Heart right ventricle (tissue), 16 donors: ENCODE measurements at regions not wholly inside any gene's neighbourhood (a gene's known extent, or its start where the extent isn't known, plus 50 kb on each side); places are given as distances from the start of the nearest gene placed in this dataset.

ENCODE experiments used
- ATAC-seq, 8 donors: fragments of 200-7000 bp; cut with Tn5 transposase; one replicate each; pipeline ENCODE4 v1.9.1; 2020; ENCODE audit warnings: mild to moderate bottlenecking in 8 of 8, moderate library complexity in 8 of 8, moderate number of reproducible peaks in 1 of 8
- DNase-seq, 2 donors: peaks; one replicate each; pipeline ENCODE4 v3.0.0-alpha.2; 2020
- H3K27ac ChIP-seq, 10 donors: fragments of 200-600 bp; sonication (generic) in 2 of 10; one replicate each; pipeline versions ENCODE4 v1.5.0 to v1.8.0; 2020 to 2022; ENCODE audit warnings: mild to moderate bottlenecking in 3 of 10
- H3K27me3 ChIP-seq, 7 donors: fragments of 200-600 bp; one replicate each; pipeline ENCODE4 v1.8.0; 2021 to 2022; ENCODE audit warnings: mild to moderate bottlenecking in 2 of 7
- H3K36me3 ChIP-seq, 9 donors: fragments of 200-600 bp; sonication (generic) in 1 of 9; one replicate each; pipeline versions ENCODE4 v1.5.0 to v1.8.0; 2020 to 2022; ENCODE audit warnings: mild to moderate bottlenecking in 2 of 9
- H3K4me1 ChIP-seq, 9 donors: fragments of 200-600 bp; sonication (generic) in 1 of 9; one replicate each; pipeline versions ENCODE4 v1.5.0 to v1.8.0; 2020 to 2022; ENCODE audit warnings: mild to moderate bottlenecking in 4 of 9
- H3K4me3 ChIP-seq, 10 donors: fragments of 200-600 bp; sonication (generic) in 2 of 10; one replicate each; pipeline versions ENCODE4 v1.5.0 to v1.8.0; 2020 to 2022; ENCODE audit warnings: mild to moderate bottlenecking in 7 of 10, moderate library complexity in 2 of 10
- H3K9me3 ChIP-seq, 11 donors: fragments of 200-600 bp in 10 of 11; sonication (generic) in 2 of 11; one replicate each; pipeline versions ENCODE4 v1.5.0 to v1.8.0; 2013 to 2022; ENCODE audit warnings: mild to moderate bottlenecking in 2 of 11, control low read depth in 1 of 11, moderate library complexity in 1 of 11
- WGBS, 2 donors: extraction: QIAGEN DNeasy Blood & Tissue Kit; methylation state at CpG; one replicate each; pipeline ENCODE4 v1.1.7; 2013; ENCODE audit warnings: inconsistent platforms in 1 of 2; 5-methylcytosine and 5-hydroxymethylcytosine counted together
- intact Hi-C, 10 donors: fragments of 100-400 bp; cut with DNase I; formaldehyde crosslinking; loops; one replicate each; pipeline versions ENCODE4 v1.11.1 to v1.14.2; 2022
- TF ChIP-seq, protein P1 (sequence below), 9 donors: fragments of 200-600 bp; sonication (generic) in 2 of 9; IDR thresholded peaks; one replicate each; pipeline versions ENCODE4 v1.5.0 to v1.8.0; 2021 to 2022; ENCODE audit warnings: antibody characterized with exemption in 9 of 9, mild to moderate bottlenecking in 5 of 9, moderate library complexity in 1 of 9
- donor health status: Arrhythmogenic right ventricular cardiomyopathy.
- donor health status: ischemic (EF 13 %, LVEDD 7.1; RV severe dilation, severe dysfunction).
- donor health status: healthy with polysubstance abuse.
- donor health status: DM: no; HTN: yes; CAD: no.
- donor health status: DM: no; HTN: no; CAD: no.
- donor health status: ischemic (EF 25% LVEDD 6.9; RV normal size, moderate dysfunction).
- donor health status: ischemic (EF 25% LVEDD 5.7; RV mildly dilated, moderate dysfunction).
- donor health status: healthy.
- donor health status: DM: yes; HTN: yes; CAD: no.
- donor health status: Ischemic cardiomyopathy.
- donor health status: ischemic (EF 35%, LVEDD 5.7; RV mildly dilated, moderate dysfunction).
- donor health status: nonischemic (EF 11% LVEDD 7.7; RV severe dilation, severe dysfunction).
- donor health status: DM: yes; HTN: yes; CAD: no.
- donor health status: PGD.
- donor health status: ischemic (EF 29% LVEDD 5.4; RV normal size, mild dysfunction).
- donor health status: nonischemic (EF 23%, LVEDD 6.1; RV moderate dilation, normal function).

DNA sequence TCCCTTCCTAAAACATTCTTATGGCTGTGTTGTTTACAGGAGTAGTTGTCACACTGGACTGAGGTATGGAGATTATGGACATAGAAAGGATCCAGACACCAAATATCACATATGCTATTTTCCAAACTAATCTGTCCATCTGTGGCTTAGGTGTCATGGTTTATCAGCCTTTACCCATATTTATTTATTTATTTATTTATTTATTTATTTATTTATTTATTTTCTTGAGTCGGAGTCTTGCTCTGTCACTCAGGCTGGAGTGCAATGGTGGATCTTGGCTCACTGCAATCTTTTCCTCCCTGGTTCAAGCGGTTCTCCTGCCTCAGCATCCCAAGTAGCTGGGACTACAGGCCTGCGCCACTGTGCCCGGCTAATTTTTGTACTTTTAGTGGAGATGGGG is 1103.1 kb downstream of the MAT2B start:
- Histone ChIP-seq H3K27me3 (no peaks in the 10 kb centered on the region), H3K27ac (no peak overlapping the region), H3K4me3 (no peak overlapping the region), H3K4me1 (no peaks in the 10 kb centered on the region), H3K36me3 (no peaks in the 10 kb centered on the region), H3K9me3 (peaks cover 0 to 6% (median 0%) of the 10 kb centered on the region in 11 donors)
- ATAC-seq (no peak), DNase-seq (no peak)
- intact Hi-C loops: no loop called here
- 94 to 95% methylated on average over 4 of the region's 4 CpGs for WGBS, 2 donors
- TF ChIP-seq, protein P1, sequence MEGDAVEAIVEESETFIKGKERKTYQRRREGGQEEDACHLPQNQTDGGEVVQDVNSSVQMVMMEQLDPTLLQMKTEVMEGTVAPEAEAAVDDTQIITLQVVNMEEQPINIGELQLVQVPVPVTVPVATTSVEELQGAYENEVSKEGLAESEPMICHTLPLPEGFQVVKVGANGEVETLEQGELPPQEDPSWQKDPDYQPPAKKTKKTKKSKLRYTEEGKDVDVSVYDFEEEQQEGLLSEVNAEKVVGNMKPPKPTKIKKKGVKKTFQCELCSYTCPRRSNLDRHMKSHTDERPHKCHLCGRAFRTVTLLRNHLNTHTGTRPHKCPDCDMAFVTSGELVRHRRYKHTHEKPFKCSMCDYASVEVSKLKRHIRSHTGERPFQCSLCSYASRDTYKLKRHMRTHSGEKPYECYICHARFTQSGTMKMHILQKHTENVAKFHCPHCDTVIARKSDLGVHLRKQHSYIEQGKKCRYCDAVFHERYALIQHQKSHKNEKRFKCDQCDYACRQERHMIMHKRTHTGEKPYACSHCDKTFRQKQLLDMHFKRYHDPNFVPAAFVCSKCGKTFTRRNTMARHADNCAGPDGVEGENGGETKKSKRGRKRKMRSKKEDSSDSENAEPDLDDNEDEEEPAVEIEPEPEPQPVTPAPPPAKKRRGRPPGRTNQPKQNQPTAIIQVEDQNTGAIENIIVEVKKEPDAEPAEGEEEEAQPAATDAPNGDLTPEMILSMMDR (IDR thresholded peaks at IDR 0.05): no peak

DNA sequence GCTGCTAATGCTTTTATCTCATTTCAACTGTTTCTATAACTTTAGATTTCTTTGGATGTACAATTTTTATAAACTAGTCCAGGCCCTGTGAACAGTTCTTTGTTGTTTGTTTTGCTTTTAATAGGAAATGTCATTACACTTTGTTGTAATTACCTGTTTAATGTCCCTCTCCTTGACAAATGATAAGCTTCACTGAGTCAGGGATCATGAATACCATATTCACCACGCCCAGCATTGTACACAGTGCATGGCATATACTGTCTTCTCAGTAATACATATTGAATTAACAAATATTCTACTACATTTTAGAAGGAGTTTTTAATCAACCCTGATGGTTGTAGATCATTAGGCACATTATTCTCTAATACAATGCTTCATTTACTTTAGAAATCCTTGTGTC is 1105.0 kb downstream of the MAT2B start:
- Histone ChIP-seq H3K27ac (no peak overlapping the region), H3K27me3 (no peaks in the 10 kb centered on the region), H3K4me1 (no peaks in the 10 kb centered on the region), H3K9me3 (peaks cover 0 to 3% (median 0%) of the 10 kb centered on the region in 11 donors), H3K4me3 (no peak overlapping the region), H3K36me3 (no peaks in the 10 kb centered on the region)
- WGBS, 2 donors: 66 to 73% methylated on average over 1 of the region's 1 CpG
- no peak for ATAC-seq
- TF ChIP-seq, protein P1 (IDR thresholded peaks at IDR 0.05): no peak
- intact Hi-C loops: no loop called here
- DNase-seq: no peak

DNA sequence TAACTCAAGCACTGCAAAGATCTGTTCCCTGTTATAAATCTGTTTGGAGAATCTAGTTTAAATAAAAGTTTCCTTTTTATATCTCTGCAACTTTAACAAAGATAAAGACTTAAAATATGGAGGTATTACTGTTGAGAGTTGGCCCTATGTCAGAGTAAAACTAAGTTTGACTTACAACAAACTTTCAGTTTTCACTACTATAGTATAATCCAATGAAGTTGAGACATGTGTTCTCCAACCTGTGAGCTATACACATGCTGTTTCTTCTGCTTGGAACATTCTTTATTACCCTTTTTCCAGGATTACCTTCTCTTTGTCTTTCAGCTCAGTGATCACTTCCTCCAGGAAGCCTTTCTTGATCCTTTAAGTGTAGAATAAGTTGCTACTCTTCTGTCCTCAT is 1109.3 kb downstream of the MAT2B start:
- Histone ChIP-seq H3K4me1 (no peaks in the 10 kb centered on the region), H3K4me3 (no peak overlapping the region), H3K9me3 (no peaks in the 10 kb centered on the region), H3K36me3 (no peaks in the 10 kb centered on the region), H3K27ac (no peak overlapping the region), H3K27me3 (no peaks in the 10 kb centered on the region)
- ATAC-seq (no peak), DNase-seq (no peak)
- TF ChIP-seq, protein P1 (IDR thresholded peaks at IDR 0.05): no peak
- intact Hi-C loops: no loop called here

DNA sequence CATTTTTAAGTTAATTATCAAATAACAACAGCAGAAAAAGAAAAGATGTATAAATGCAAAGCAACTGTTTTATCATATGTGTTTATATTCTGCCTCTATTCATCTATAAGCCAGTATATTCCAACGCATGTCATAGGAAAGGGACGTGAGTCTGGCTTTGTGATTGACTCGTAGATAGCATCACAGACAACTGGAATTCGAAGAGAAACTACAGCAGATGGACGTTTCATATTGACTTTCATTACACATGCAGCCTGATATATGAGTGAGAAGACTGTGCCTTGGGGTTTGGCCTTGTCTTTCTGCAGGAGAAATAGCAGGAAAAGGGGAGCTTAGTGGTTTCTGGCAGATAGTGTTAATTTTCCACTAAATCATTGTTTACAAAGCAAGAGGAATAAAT is 1111.9 kb downstream of the MAT2B start:
- no peaks in the 10 kb centered on the region for H3K27me3 ChIP-seq
- DNase-seq (no peak), ATAC-seq (no peak)
- intact Hi-C loops: no loop called here
- H3K4me3 ChIP-seq: no peak overlapping the region
- no peaks in the 10 kb centered on the region for H3K4me1 ChIP-seq
- no peak overlapping the region for H3K27ac ChIP-seq
- no peaks in the 10 kb centered on the region for H3K9me3 ChIP-seq
- WGBS, 2 donors: 55 to 71% methylated on average over 5 of the region's 5 CpGs
- no peaks in the 10 kb centered on the region for H3K36me3 ChIP-seq
- TF ChIP-seq, protein P1 (IDR thresholded peaks at IDR 0.05): no peak

DNA sequence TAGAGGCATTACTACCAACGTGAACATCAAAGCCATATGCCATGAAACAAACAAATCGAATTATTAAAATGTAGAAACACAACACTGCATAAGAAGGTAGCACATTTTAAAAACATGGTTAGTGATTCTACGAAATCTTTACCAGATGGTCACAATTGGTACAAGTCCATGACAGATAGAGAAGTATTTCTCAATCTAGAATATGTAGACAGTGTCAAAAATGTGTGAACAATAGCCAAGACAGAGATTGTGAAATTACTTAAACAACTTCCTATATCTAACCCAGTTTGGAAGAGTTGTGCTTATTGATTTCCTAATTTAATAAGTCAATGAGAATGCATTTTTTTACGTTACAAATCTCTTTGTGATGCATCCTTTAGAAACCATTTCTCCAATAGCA is 1121.6 kb downstream of the MAT2B start:
- intact Hi-C loops: no loop called here
- 67 to 79% methylated on average over 4 of the region's 4 CpGs for WGBS, 2 donors
- Histone ChIP-seq H3K4me3 (no peak overlapping the region), H3K4me1 (no peaks in the 10 kb centered on the region), H3K27ac (no peak overlapping the region), H3K9me3 (no peaks in the 10 kb centered on the region), H3K36me3 (no peaks in the 10 kb centered on the region), H3K27me3 (no peaks in the 10 kb centered on the region)
- ATAC-seq (no peak), DNase-seq (no peak)
- TF ChIP-seq, protein P1 (IDR thresholded peaks at IDR 0.05): no peak
